Endothelial cell of umbilical vein (primary cell): ENCODE measurements at regions not wholly inside any gene's neighbourhood (a gene's known extent, or its start where the extent isn't known, plus 50 kb on each side); places are given as distances from the start of the nearest gene placed in this dataset.

Experiments used
- BruUV-seq: library from RNA; stranded (reverse); fragments of 400-500 nt; replicated peaks from 2 replicates; lab custom pipeline; 2021; lab: Mats Ljungman, UMichigan
- CTCF ChIA-PET: fragments of 300-600, 350-600 bp; sonication (Branson Sonifier 250); formaldehyde crosslinking; loops from one replicate; lab custom pipeline; 2021; ENCODE audit warnings: antibody characterized with exemption, inconsistent platforms; lab: Charles Lee
- POLR2A ChIA-PET: fragments of 300-600, 350-600 bp; sonication (Branson Sonifier 250); formaldehyde crosslinking; loops from one replicate; lab custom pipeline; 2021; ENCODE audit warnings: antibody characterized with exemption, inconsistent platforms; lab: Charles Lee
- DNase-seq: peaks from one replicate; pipeline ENCODE4 v3.0.0-alpha.2; 2011; ENCODE audit warnings: low read depth, low spot score
- FAIRE-seq: peaks from 2 replicates; lab custom pipeline; 2011; peaks lifted over from hg19 to GRCh38; lab: Jason Lieb, UNC
- H2AFZ ChIP-seq: 2 replicates; pipeline ENCODE4 v1.6.0; 2012; ENCODE audit warnings: low read depth, low read length, control low read depth, inconsistent platforms
- H3K27ac ChIP-seq: 2 replicates; pipeline ENCODE4 v1.5.1; 2011; ENCODE audit warnings: low read depth, mild to moderate bottlenecking, control low read depth, low read length, moderate library complexity; ENCODE audit not compliant: insufficient read depth
- H3K27me3 ChIP-seq, 2 experiments: 2 replicates each; pipeline versions ENCODE4 v1.6.0 to v1.6.1; 2011; ENCODE audit warnings: low read length in 2 of 2, mixed read lengths in 1 of 2; ENCODE audit not compliant: control insufficient read depth in 2 of 2, insufficient read depth in 2 of 2
- H3K36me3 ChIP-seq, 2 experiments: 2 replicates in 1 of 2; 3 replicates in 1 of 2; pipeline ENCODE4 v1.5.1; 2011; ENCODE audit warnings: low read length in 2 of 2, mild to moderate bottlenecking in 1 of 2, moderate library complexity in 1 of 2; ENCODE audit not compliant: control insufficient read depth in 2 of 2, insufficient read depth in 2 of 2; ENCODE audit errors: extremely low read depth in 1 of 2
- H3K4me1 ChIP-seq: 3 replicates; pipeline ENCODE4 v1.5.1; 2011; ENCODE audit warnings: mild to moderate bottlenecking, low read length; ENCODE audit not compliant: control insufficient read depth, insufficient read depth; ENCODE audit errors: extremely low read depth
- H3K4me2 ChIP-seq: 2 replicates; pipeline ENCODE4 v1.6.1; 2011; ENCODE audit warnings: low read length, control low read depth, mixed read lengths; ENCODE audit not compliant: insufficient read depth
- H3K4me3 ChIP-seq, 3 experiments: fragments of 200-600 bp in 1 of 3; sonication (generic), shearing (Covaris generic) in 1 of 3; replicated peaks in 1 of 3; 2 replicates each; pipeline ENCODE4 v1.5.1; 2011 to 2016; ENCODE audit warnings: control low read depth in 3 of 3, low read length in 3 of 3, mild to moderate bottlenecking in 2 of 3, inconsistent platforms in 1 of 3, low read depth in 1 of 3, moderate library complexity in 1 of 3; ENCODE audit not compliant: insufficient read depth in 1 of 3
- H3K79me2 ChIP-seq: 2 replicates; pipeline ENCODE4 v1.6.0; 2012; ENCODE audit warnings: low read length, inconsistent platforms; ENCODE audit not compliant: control insufficient read depth, insufficient read depth
- H3K9ac ChIP-seq: replicated peaks from 2 replicates; pipeline ENCODE3; 2011; ENCODE audit warnings: low read length, control low read depth; ENCODE audit not compliant: insufficient read depth; ENCODE audit errors: extremely low read depth
- H3K9me1 ChIP-seq: replicated peaks from 3 replicates; pipeline ENCODE4 v1.6.0; 2011; ENCODE audit warnings: mild to moderate bottlenecking, low read length; ENCODE audit not compliant: control insufficient read depth, insufficient read depth; ENCODE audit errors: extremely low read depth
- H3K9me3 ChIP-seq: replicated peaks from 2 replicates; pipeline ENCODE4 v1.5.1; 2012; ENCODE audit warnings: low read length, inconsistent platforms; ENCODE audit not compliant: control insufficient read depth, insufficient read depth
- H4K20me1 ChIP-seq: replicated peaks from 2 replicates; pipeline ENCODE3; 2011; ENCODE audit warnings: mild to moderate bottlenecking, low read length; ENCODE audit not compliant: control insufficient read depth, insufficient read depth; ENCODE audit errors: extremely low read depth
- EZH2 ChIP-seq: IDR thresholded peaks from 2 replicates; pipeline ENCODE4 v1.6.1; 2012; ENCODE audit warnings: borderline replicate concordance, low read depth, mild to moderate bottlenecking, moderate library complexity, low read length, inconsistent platforms; ENCODE audit not compliant: severe bottlenecking
- FOS ChIP-seq: IDR thresholded peaks from 2 replicates; pipeline ENCODE4 v1.6.1; 2011; ENCODE audit warnings: mild to moderate bottlenecking, low read length, moderate library complexity, borderline replicate concordance; ENCODE audit not compliant: insufficient read depth
- GATA2 ChIP-seq: IDR thresholded peaks from 2 replicates; pipeline ENCODE4 v1.7.0; 2011; ENCODE audit warnings: low read depth, mild to moderate bottlenecking, moderate library complexity, mixed read lengths, low read length; ENCODE audit not compliant: insufficient read length, insufficient read depth
- JUN ChIP-seq: IDR thresholded peaks from 2 replicates; pipeline ENCODE4 v1.6.1; 2011; ENCODE audit warnings: borderline replicate concordance, low read depth; ENCODE audit not compliant: insufficient read length, insufficient read depth
- MYC ChIP-seq: IDR thresholded peaks from one replicate; pipeline ENCODE4 v1.6.1; 2011; ENCODE audit warnings: mild to moderate bottlenecking, low read depth, low read length
- POLR2A ChIP-seq: IDR thresholded peaks from 2 replicates; pipeline ENCODE4 v1.6.1; 2012; ENCODE audit warnings: low read depth, mild to moderate bottlenecking, control low read depth, low read length
- POLR2AphosphoS5 ChIP-seq: IDR thresholded peaks from 2 replicates; pipeline ENCODE4 v1.6.1; 2012; ENCODE audit warnings: low read depth, mild to moderate bottlenecking, control low read depth, low read length, moderate library complexity; ENCODE audit not compliant: insufficient read depth
- dilution Hi-C: fragments of 300-500 bp; cut with MboI; formaldehyde crosslinking; loops from one replicate; pipeline ENCODE4 v1.15.0; 2019; ENCODE audit warnings: low sequenced_read_pairs; ENCODE audit not compliant: extremely low pct_ligation_motif_present
- intact Hi-C: fragments of 100-400 bp; cut with micrococcal nuclease; formaldehyde crosslinking; loops from one replicate; pipeline ENCODE4 v1.10.0; 2022
- TF ChIP-seq, protein P1 (sequence below): IDR thresholded peaks from 2 replicates; pipeline ENCODE4 v1.6.1; 2011; ENCODE audit not compliant: insufficient read depth, insufficient read length
- TF ChIP-seq, protein P2 (sequence below), 2 donors: IDR thresholded peaks; 1 replicate in 1 of 2; 2 replicates in 1 of 2; pipeline ENCODE4 v1.5.1; 2011; ENCODE audit warnings: low read length in 2 of 2, mild to moderate bottlenecking in 2 of 2, moderate library complexity in 2 of 2, control low read depth in 1 of 2, inconsistent platforms in 1 of 2, low read depth in 1 of 2; ENCODE audit not compliant: insufficient read depth in 1 of 2; ENCODE audit errors: extremely low read depth in 1 of 2

DNA sequence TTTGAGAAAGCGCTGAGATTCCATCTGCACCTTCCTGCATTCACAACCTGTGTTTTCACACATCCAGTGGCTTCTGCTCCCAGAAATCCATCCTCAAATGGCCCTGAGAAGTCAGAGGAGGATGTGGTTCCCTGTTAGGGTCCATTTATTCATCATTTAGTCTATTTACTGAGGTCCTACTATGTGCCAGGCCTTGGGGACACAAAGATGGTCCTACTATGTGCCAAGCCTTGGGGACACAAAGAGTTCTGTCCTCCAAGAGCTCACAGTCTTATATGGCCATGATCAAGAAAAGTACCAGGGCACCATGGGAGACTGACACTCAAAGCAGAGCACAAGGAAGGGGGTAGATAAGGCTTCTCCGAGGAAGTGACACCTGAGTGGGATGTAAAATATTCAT, 147.1 kb upstream of the ATP1B1 start:
- no peak for FAIRE-seq
- BruUV-seq = no TSS peak
- H3K36me3 ChIP-seq = no peaks in the 10 kb centered on the region
- dilution Hi-C loops (no loop called here), intact Hi-C loops (no loop called here)
- H3K4me1 ChIP-seq = peaks cover 6% of the 10 kb centered on the region
- H3K27ac ChIP-seq = no peak overlapping the region
- no peak overlapping the region for H3K9ac ChIP-seq
- TF ChIP-seq, protein P1, sequence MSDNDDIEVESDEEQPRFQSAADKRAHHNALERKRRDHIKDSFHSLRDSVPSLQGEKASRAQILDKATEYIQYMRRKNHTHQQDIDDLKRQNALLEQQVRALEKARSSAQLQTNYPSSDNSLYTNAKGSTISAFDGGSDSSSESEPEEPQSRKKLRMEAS = no peak
- no peak for TF ChIP-seq POLR2AphosphoS5
- TF ChIP-seq GATA2 = no peak
- TF ChIP-seq, protein P2, sequence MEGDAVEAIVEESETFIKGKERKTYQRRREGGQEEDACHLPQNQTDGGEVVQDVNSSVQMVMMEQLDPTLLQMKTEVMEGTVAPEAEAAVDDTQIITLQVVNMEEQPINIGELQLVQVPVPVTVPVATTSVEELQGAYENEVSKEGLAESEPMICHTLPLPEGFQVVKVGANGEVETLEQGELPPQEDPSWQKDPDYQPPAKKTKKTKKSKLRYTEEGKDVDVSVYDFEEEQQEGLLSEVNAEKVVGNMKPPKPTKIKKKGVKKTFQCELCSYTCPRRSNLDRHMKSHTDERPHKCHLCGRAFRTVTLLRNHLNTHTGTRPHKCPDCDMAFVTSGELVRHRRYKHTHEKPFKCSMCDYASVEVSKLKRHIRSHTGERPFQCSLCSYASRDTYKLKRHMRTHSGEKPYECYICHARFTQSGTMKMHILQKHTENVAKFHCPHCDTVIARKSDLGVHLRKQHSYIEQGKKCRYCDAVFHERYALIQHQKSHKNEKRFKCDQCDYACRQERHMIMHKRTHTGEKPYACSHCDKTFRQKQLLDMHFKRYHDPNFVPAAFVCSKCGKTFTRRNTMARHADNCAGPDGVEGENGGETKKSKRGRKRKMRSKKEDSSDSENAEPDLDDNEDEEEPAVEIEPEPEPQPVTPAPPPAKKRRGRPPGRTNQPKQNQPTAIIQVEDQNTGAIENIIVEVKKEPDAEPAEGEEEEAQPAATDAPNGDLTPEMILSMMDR (IDR thresholded peaks at IDR 0.05; ENCODE audit: extremely low read depth in 1 of 2, insufficient read depth in 1 of 2, low read depth in 1 of 2, low read length in 2 of 2) = no peak
- no peak for TF ChIP-seq MYC
- no peak for TF ChIP-seq JUN
- no peak for TF ChIP-seq FOS
- TF ChIP-seq POLR2A = no peak
- TF ChIP-seq EZH2 = no peak
- no peak overlapping the region for H3K4me3 ChIP-seq
- H4K20me1 ChIP-seq = no peaks in the 10 kb centered on the region
- POLR2A ChIA-PET = no interaction called here
- no peaks in the 10 kb centered on the region for H3K9me3 ChIP-seq
- DNase-seq = no peak
- CTCF ChIA-PET = interaction anchor here (0.6 to 1.0 kb wide), 2 partner anchors 13 to 79 kb away, joined by 3 to 4 read pairs; no protein-coding TSS in a partner anchor
- H3K4me2 ChIP-seq = no peak overlapping the region
- H3K9me1 ChIP-seq = no peaks in the 10 kb centered on the region
- no peak overlapping the region for H2AFZ ChIP-seq
- no peaks in the 10 kb centered on the region for H3K27me3 ChIP-seq
- no peaks in the 10 kb centered on the region for H3K79me2 ChIP-seq
